ENCODE measurements at regions not wholly inside any gene's neighbourhood (a gene's known extent, or its start where the extent isn't known, plus 50 kb on each side); places are given as distances from the start of the nearest gene placed in this dataset.
A peak's percentile ranks its signal among the peaks of the same experiment; 100 is the strongest.

GRCh38 chr3:5800965-5801364 is 613.5 kb downstream of the EDEM1 start:
- DNase-seq (ENCODE audit: low read depth), result no peak
- no peak overlapping the region for H3K4me3 ChIP-seq (ENCODE audit: low read length)
- TF ChIP-seq CTCF (conservative IDR thresholded peaks at IDR 0.05; ENCODE audit: low read depth, low read length), result no peak

- no peak for DNase-seq (ENCODE audit: low read depth)
- TF ChIP-seq CTCF (conservative IDR thresholded peaks at IDR 0.05; ENCODE audit: low read depth, low read length), result peak; percentile 50
- H3K4me3 ChIP-seq (ENCODE audit: low read length), result no peak overlapping the region
These were observed 618.7 kb downstream of the EDEM1 start for GRCh38 chr3:5806192-5806591.

GRCh38 chr3:5809586-5810246 is 622.2 kb downstream of the EDEM1 start:
- no peak for TF ChIP-seq CTCF (conservative IDR thresholded peaks at IDR 0.05; ENCODE audit: low read depth, low read length)
- no peak for DNase-seq (ENCODE audit: low read depth)
- no peak overlapping the region for H3K4me3 ChIP-seq (ENCODE audit: low read length)

GRCh38 chr3:5811016-5811415 is 623.5 kb downstream of the EDEM1 start:
- DNase-seq (ENCODE audit: low read depth), result no peak
- no peak for TF ChIP-seq CTCF (conservative IDR thresholded peaks at IDR 0.05; ENCODE audit: low read depth, low read length)
- no peak overlapping the region for H3K4me3 ChIP-seq (ENCODE audit: low read length)

DNA sequence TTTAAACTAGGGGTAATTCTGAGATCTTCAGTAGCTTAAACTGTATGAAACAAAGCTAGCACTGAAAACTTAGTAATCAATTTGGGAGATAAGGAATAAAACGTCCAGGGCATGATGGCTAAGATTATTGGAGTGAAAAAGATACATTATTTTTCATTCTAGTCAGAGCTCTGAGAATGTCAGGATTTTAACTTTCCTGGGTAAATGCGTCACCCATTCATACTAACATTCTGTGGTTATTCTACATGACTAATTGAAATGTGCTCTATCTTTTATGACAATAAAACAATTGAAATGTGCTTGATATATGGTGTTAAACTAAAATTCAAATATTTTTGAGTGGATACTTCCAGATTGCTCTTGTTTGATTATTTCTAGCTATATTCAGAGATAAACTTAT is 626.0 kb downstream of the EDEM1 start:
- no peak for DNase-seq (ENCODE audit: low read depth)
- H3K4me3 ChIP-seq (ENCODE audit: low read length), result no peak overlapping the region
- TF ChIP-seq CTCF (conservative IDR thresholded peaks at IDR 0.05; ENCODE audit: low read depth, low read length), result no peak

GRCh38 chr3:5822843-5823242 is 635.3 kb downstream of the EDEM1 start:
- no peak for TF ChIP-seq CTCF (conservative IDR thresholded peaks at IDR 0.05; ENCODE audit: low read depth, low read length)
- DNase-seq (ENCODE audit: low read depth), result no peak
- no peak overlapping the region for H3K4me3 ChIP-seq (ENCODE audit: low read length)

- no peak for TF ChIP-seq CTCF (conservative IDR thresholded peaks at IDR 0.05; ENCODE audit: low read depth, low read length)
- no peak overlapping the region for H3K4me3 ChIP-seq (ENCODE audit: low read length)
- no peak for DNase-seq (ENCODE audit: low read depth)
These were observed 639.0 kb downstream of the EDEM1 start for GRCh38 chr3:5826467-5826866.
